ENCODE measurements at regions not wholly inside any gene's neighbourhood (a gene's known extent, or its start where the extent isn't known, plus 50 kb on each side); places are given as distances from the start of the nearest gene placed in this dataset.
"Not testable (repeated sequence)": the region's sequence is repeated elsewhere in the genome, so short reads cannot be mapped to it uniquely, and the experiment has no call there.

- H3K4me3 ChIP-seq (ENCODE audit: low read length) = no peak overlapping the region
- H3K4me1 ChIP-seq (ENCODE audit: insufficient read depth, low read length) = no peaks in the 10 kb centered on the region
- H3K36me3 ChIP-seq (ENCODE audit: insufficient read depth, low read length) = no peaks in the 10 kb centered on the region
- no peaks in the 10 kb centered on the region for H3K27me3 ChIP-seq (ENCODE audit: insufficient read depth, low read length)
- no peak overlapping the region for H2AFZ ChIP-seq (ENCODE audit: low read depth, low read length)
- no peaks in the 10 kb centered on the region for H3K9me3 ChIP-seq (ENCODE audit: low read length)
Measured at GRCh38 chr12:47409310-47409987, 296.4 kb downstream of the RPAP3 start.

- no peaks in the 10 kb centered on the region for H3K9me3 ChIP-seq (ENCODE audit: low read length)
- no peak overlapping the region for H3K4me3 ChIP-seq (ENCODE audit: low read length)
- H3K27me3 ChIP-seq (ENCODE audit: insufficient read depth, low read length) = no peaks in the 10 kb centered on the region
- no peaks in the 10 kb centered on the region for H3K36me3 ChIP-seq (ENCODE audit: insufficient read depth, low read length)
- H3K4me1 ChIP-seq (ENCODE audit: insufficient read depth, low read length) = no peaks in the 10 kb centered on the region
- H2AFZ ChIP-seq (ENCODE audit: low read depth, low read length) = no peak overlapping the region
Measured at GRCh38 chr12:47408171-47408871, 297.5 kb downstream of the RPAP3 start.

DNA sequence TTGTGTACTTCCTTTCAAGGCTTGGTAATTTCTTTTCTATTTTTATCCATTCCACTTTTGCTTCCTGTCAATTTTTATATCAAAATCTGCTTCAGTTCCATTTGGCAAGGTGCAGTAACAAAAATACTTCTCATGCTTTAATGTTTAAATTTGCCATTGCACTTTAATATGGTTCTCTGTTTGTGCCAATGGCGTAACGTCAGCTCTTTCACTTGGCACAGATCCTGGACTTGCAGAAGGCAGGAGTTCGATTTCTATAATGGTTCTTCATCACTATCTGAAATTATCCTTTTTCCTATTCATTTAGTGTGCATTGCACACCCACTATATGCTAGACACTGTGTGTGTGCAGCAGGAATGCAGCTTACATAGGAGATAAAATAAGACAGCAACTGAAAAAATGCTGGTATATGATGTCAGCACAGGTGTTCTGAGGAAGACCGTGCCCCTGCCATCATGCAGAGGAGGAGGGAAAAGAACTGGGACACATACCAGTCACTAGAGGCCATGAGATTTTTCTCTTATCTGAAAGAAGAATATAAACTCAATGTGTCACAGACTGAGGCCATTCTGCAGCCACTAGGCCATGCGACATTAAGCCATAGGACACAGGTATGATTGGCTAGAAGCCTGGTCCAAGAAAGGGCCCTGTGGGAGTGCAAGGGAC is 298.2 kb downstream of the RPAP3 start:
- Histone ChIP-seq H3K4me3 (ENCODE audit: low read length) (no peak overlapping the region), H3K27me3 (ENCODE audit: insufficient read depth, low read length) (no peaks in the 10 kb centered on the region), H3K4me1 (ENCODE audit: insufficient read depth, low read length) (no peaks in the 10 kb centered on the region), H3K36me3 (ENCODE audit: insufficient read depth, low read length) (no peaks in the 10 kb centered on the region), H2AFZ (ENCODE audit: low read depth, low read length) (no peak overlapping the region), H3K9me3 (ENCODE audit: low read length) (no peaks in the 10 kb centered on the region)

GRCh38 chr12:47403681-47404080 is 302.1 kb downstream of the RPAP3 start:
- no peaks in the 10 kb centered on the region for H3K36me3 ChIP-seq (ENCODE audit: insufficient read depth, low read length)
- no peak overlapping the region for H3K4me3 ChIP-seq (ENCODE audit: low read length)
- H3K27me3 ChIP-seq (ENCODE audit: insufficient read depth, low read length) = no peaks in the 10 kb centered on the region
- H2AFZ ChIP-seq (ENCODE audit: low read depth, low read length) = no peak overlapping the region
- no peaks in the 10 kb centered on the region for H3K4me1 ChIP-seq (ENCODE audit: insufficient read depth, low read length)
- H3K9me3 ChIP-seq (ENCODE audit: low read length) = no peaks in the 10 kb centered on the region

- not testable (repeated sequence) for H2AFZ ChIP-seq (ENCODE audit: low read depth, low read length); H3K36me3 ChIP-seq (ENCODE audit: insufficient read depth, low read length); H3K9me3 ChIP-seq (ENCODE audit: low read length); H3K27me3 ChIP-seq (ENCODE audit: insufficient read depth, low read length); H3K4me1 ChIP-seq (ENCODE audit: insufficient read depth, low read length); H3K4me3 ChIP-seq (ENCODE audit: low read length)
Measured at GRCh38 chr12:47401196-47401595, 304.6 kb downstream of the RPAP3 start.

DNA sequence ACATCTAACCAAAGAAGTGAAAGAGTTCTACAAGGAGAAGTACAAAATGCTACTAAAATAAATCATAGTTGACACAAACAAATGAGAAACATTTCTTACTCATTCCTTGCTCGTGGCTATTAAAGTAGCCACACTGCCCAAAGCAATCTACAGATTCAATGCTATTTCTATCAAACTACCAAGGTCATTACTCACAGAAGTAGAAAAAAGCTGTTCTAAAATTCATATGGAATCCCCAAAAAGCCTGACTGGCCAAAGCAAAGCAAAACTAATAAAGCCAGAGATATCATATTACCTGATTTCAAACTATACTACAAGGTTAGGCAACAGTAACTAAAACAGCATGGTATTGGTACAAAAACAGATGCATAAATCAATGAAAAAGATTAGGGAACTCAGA is 305.6 kb downstream of the RPAP3 start:
- Histone ChIP-seq H2AFZ (ENCODE audit: low read depth, low read length) (no peak overlapping the region), H3K4me3 (ENCODE audit: low read length) (no peak overlapping the region), H3K27me3 (ENCODE audit: insufficient read depth, low read length) (no peaks in the 10 kb centered on the region), H3K36me3 (ENCODE audit: insufficient read depth, low read length) (no peaks in the 10 kb centered on the region), H3K4me1 (ENCODE audit: insufficient read depth, low read length) (no peaks in the 10 kb centered on the region), H3K9me3 (ENCODE audit: low read length) (no peaks in the 10 kb centered on the region)

DNA sequence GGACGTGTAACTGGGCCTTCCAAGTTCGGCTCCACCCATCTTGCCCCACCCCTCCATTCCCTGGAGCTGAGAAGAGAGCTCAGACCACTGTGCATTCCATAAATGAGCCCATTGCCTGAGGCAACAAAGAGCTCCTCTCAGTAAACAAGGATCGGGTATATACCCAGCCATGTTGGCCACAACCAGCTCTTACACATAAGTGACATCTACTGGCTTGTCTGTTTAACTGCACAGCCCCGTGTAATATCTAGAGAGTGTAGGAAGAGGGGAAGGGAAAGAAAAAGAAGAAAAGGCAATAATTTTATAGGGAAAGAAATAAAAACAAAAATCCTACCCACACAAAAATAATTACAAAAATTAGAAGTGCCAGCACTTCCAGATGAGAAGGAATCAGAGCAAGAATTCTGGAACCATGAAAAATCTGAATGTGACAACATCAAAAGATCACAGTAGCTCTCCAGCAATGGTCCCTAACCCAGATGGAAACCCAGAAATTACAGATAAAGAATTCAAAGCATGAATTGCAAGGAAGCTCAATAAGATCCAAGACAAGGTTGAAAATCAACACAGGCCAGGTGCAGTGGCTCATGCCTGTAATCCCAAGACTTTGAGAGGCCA is 308.1 kb downstream of the RPAP3 start:
- Histone ChIP-seq H3K4me3 (ENCODE audit: low read length) (no peak overlapping the region), H3K4me1 (ENCODE audit: insufficient read depth, low read length) (no peaks in the 10 kb centered on the region), H3K36me3 (ENCODE audit: insufficient read depth, low read length) (no peaks in the 10 kb centered on the region), H3K9me3 (ENCODE audit: low read length) (no peaks in the 10 kb centered on the region), H3K27me3 (ENCODE audit: insufficient read depth, low read length) (no peaks in the 10 kb centered on the region), H2AFZ (ENCODE audit: low read depth, low read length) (no peak overlapping the region)

DNA sequence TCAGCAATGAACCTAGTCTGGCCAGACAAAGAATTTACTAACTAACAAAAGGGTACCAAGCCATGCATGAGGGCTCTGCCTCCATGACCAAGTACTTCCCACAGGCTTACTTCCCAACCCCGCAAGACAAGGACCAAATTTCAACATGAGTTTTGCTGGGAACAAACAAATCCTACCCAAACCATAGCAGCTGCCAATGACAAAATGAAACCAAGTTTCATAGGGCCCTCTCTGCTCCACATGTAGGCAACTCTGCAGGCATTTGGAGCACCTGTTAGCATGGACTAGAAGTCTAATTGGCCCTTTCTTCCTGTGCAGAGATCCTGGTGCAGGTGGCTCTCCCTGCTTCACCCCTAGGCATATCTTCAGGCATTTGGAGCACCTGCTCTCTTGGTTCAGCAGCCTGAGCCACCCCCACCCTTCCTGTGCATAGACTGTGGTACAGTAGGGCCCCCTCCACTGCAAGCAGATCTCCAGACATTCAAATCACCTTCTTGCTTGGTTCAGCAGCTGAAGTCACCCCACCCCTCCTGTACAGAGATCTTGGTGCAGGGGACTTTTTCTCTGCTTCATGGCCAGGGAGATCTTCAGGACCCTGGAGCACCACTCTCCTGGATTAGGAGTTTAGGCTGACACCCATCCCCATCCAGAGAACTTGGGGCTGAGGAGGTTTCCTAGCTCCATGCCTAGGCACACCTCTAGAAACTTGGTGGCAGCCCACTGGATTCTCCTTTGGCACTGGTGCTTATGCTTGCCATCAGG is 308.7 kb downstream of the RPAP3 start:
- H3K4me3 ChIP-seq (ENCODE audit: low read length) = no peak overlapping the region

DNA sequence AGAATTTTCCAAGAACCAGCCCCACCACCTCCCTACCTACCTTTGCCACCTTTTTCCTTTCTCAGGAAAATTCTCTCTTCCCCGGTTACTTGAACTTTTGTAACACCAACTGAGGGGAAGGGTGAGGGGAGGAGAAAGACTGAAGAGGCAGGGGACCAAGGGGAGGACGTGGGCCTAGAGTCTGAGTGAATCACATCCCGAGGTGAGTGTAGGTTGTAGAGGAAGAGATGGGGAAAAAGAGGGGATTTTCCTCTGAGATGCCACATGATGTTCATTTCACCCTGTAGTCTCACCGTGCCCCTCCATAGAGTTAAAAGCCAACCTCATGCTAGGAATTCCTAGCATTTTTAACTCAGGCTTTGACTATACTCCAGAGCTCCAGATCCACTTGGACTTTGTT is 311.8 kb downstream of the RPAP3 start:
- Histone ChIP-seq H2AFZ (ENCODE audit: low read depth, low read length) (no peak overlapping the region), H3K36me3 (ENCODE audit: insufficient read depth, low read length) (no peaks in the 10 kb centered on the region), H3K27me3 (ENCODE audit: insufficient read depth, low read length) (no peaks in the 10 kb centered on the region), H3K9me3 (ENCODE audit: low read length) (no peaks in the 10 kb centered on the region), H3K4me1 (ENCODE audit: insufficient read depth, low read length) (no peaks in the 10 kb centered on the region), H3K4me3 (ENCODE audit: low read length) (no peak overlapping the region)

More for the DNA sequence above, 308.7 kb downstream of the RPAP3 start:
- H2AFZ ChIP-seq (ENCODE audit: low read depth, low read length) = no peak overlapping the region
- H3K9me3 ChIP-seq (ENCODE audit: low read length) = no peaks in the 10 kb centered on the region
- no peaks in the 10 kb centered on the region for H3K4me1 ChIP-seq (ENCODE audit: insufficient read depth, low read length)
- H3K27me3 ChIP-seq (ENCODE audit: insufficient read depth, low read length) = no peaks in the 10 kb centered on the region
- H3K36me3 ChIP-seq (ENCODE audit: insufficient read depth, low read length) = no peaks in the 10 kb centered on the region

GRCh38 chr12:47393403-47393790 is 312.4 kb downstream of the RPAP3 start:
- no peaks in the 10 kb centered on the region for H3K9me3 ChIP-seq (ENCODE audit: low read length)
- no peak overlapping the region for H3K4me3 ChIP-seq (ENCODE audit: low read length)
- no peak overlapping the region for H2AFZ ChIP-seq (ENCODE audit: low read depth, low read length)
- H3K36me3 ChIP-seq (ENCODE audit: insufficient read depth, low read length) = no peaks in the 10 kb centered on the region
- no peaks in the 10 kb centered on the region for H3K4me1 ChIP-seq (ENCODE audit: insufficient read depth, low read length)
- no peaks in the 10 kb centered on the region for H3K27me3 ChIP-seq (ENCODE audit: insufficient read depth, low read length)

- H3K4me1 ChIP-seq (ENCODE audit: insufficient read depth, low read length) = no peaks in the 10 kb centered on the region
- no peaks in the 10 kb centered on the region for H3K9me3 ChIP-seq (ENCODE audit: low read length)
- no peak overlapping the region for H3K4me3 ChIP-seq (ENCODE audit: low read length)
- H3K36me3 ChIP-seq (ENCODE audit: insufficient read depth, low read length) = no peaks in the 10 kb centered on the region
- H3K27me3 ChIP-seq (ENCODE audit: insufficient read depth, low read length) = no peaks in the 10 kb centered on the region
- H2AFZ ChIP-seq (ENCODE audit: low read depth, low read length) = no peak overlapping the region
Measured at GRCh38 chr12:47391566-47391965, 311.8 kb upstream of the AMIGO2 start.

- Histone ChIP-seq H3K4me1 (ENCODE audit: insufficient read depth, low read length) (no peaks in the 10 kb centered on the region), H3K27me3 (ENCODE audit: insufficient read depth, low read length) (no peaks in the 10 kb centered on the region), H3K4me3 (ENCODE audit: low read length) (no peak overlapping the region)
Measured at GRCh38 chr12:47388712-47389111, 309.0 kb upstream of the AMIGO2 start.

GRCh38 chr12:47387994-47388393 is 308.2 kb upstream of the AMIGO2 start:
- Histone ChIP-seq H3K9me3 (ENCODE audit: low read length) (no peaks in the 10 kb centered on the region), H3K4me3 (ENCODE audit: low read length) (no peak overlapping the region), H3K27me3 (ENCODE audit: insufficient read depth, low read length) (no peaks in the 10 kb centered on the region), H3K36me3 (ENCODE audit: insufficient read depth, low read length) (no peaks in the 10 kb centered on the region), H2AFZ (ENCODE audit: low read depth, low read length) (no peak overlapping the region), H3K4me1 (ENCODE audit: insufficient read depth, low read length) (no peaks in the 10 kb centered on the region)

More at GRCh38 chr12:47388712-47389111, 309.0 kb upstream of the AMIGO2 start:
- Histone ChIP-seq H3K9me3 (ENCODE audit: low read length) (no peaks in the 10 kb centered on the region), H2AFZ (ENCODE audit: low read depth, low read length) (no peak overlapping the region), H3K36me3 (ENCODE audit: insufficient read depth, low read length) (no peaks in the 10 kb centered on the region)
